K562 (cell line): ENCODE measurements at regions not wholly inside any gene's neighbourhood (a gene's known extent, or its start where the extent isn't known, plus 50 kb on each side); places are given as distances from the start of the nearest gene placed in this dataset.

Source experiments
- ATAC-seq: fragments of 200-7000 bp; cut with Tn5 transposase; 3 replicates; pipeline ENCODE4 v1.9.1; 2020; ENCODE audit warnings: moderate library complexity
- BruUV-seq: library from RNA; stranded (reverse); fragments of 400-500 nt; replicated peaks from 2 replicates; lab custom pipeline; 2021; lab: Mats Ljungman, UMichigan
- CTCF ChIA-PET: fragments of 300-600 bp; formaldehyde crosslinking; extraction: SDS; loops from one replicate; lab custom pipeline; 2021; ENCODE audit warnings: low intra/inter-chr PET ratio; lab: Yijun Ruan, JAX
- POLR2A ChIA-PET: fragments of 300-600, 350-650 bp; sonication (Branson Sonifier 250); formaldehyde crosslinking; extraction: SDS; loops from one replicate; lab custom pipeline; 2021; ENCODE audit warnings: antibody characterized with exemption, inconsistent platforms; lab: Yijun Ruan, JAX
- DNase-seq, 4 experiments: peaks; one replicate each; pipeline versions ENCODE4 v3.0.0 to v3.0.0-alpha.2; 2011 to 2018; ENCODE audit warnings: low spot score in 3 of 4, mixed read lengths in 3 of 4; ENCODE audit errors: extremely low read depth in 1 of 4
- FAIRE-seq: peaks from 2 replicates; lab custom pipeline; 2011; peaks lifted over from hg19 to GRCh38; lab: Jason Lieb, UNC
- H2AFZ ChIP-seq: 2 replicates; pipeline ENCODE4 v1.6.0; 2011; ENCODE audit warnings: low read depth, low read length, control low read depth, inconsistent platforms
- H3K27ac ChIP-seq: fragments of 200-600 bp; 3 replicates; pipeline ENCODE4 v1.8.0; 2011; ENCODE audit warnings: low read depth, mild to moderate bottlenecking, control low read depth, inconsistent platforms, low read length, moderate library complexity, mixed read lengths; ENCODE audit errors: extremely low read depth
- H3K27me3 ChIP-seq, 2 experiments: fragments of 300-600 bp in 1 of 2; 2 replicates in 1 of 2; 3 replicates in 1 of 2; pipeline versions ENCODE4 v1.6.0 to v1.8.0; 2011; ENCODE audit warnings: inconsistent platforms in 2 of 2, low read length in 2 of 2, mild to moderate bottlenecking in 1 of 2, mixed read lengths in 1 of 2, moderate library complexity in 1 of 2; ENCODE audit not compliant: control insufficient read depth in 2 of 2, insufficient read depth in 2 of 2
- H3K36me3 ChIP-seq: fragments of 300-600 bp; 3 replicates; pipeline ENCODE4 v1.8.0; 2011; ENCODE audit warnings: mild to moderate bottlenecking, low read length, inconsistent platforms; ENCODE audit not compliant: control insufficient read depth, insufficient read depth
- H3K4me1 ChIP-seq, 2 experiments: fragments of 200-600 bp in 1 of 2; replicated peaks in 1 of 2; 2 replicates in 1 of 2; 3 replicates in 1 of 2; pipeline versions ENCODE4 v1.5.1 to v1.8.0; 2011; ENCODE audit warnings: inconsistent platforms in 2 of 2, low read length in 2 of 2, mild to moderate bottlenecking in 1 of 2, mixed read lengths in 1 of 2, moderate library complexity in 1 of 2; ENCODE audit not compliant: control insufficient read depth in 2 of 2, insufficient read depth in 2 of 2
- H3K4me2 ChIP-seq: 2 replicates; pipeline ENCODE4 v1.6.1; 2011; ENCODE audit warnings: low read length, control low read depth, inconsistent platforms, mixed read lengths; ENCODE audit not compliant: insufficient read depth
- H3K4me3 ChIP-seq: fragments of 200-600 bp; sonication (generic), shearing (Covaris generic); 2 replicates; pipeline ENCODE4 v1.5.1; 2016; ENCODE audit warnings: control low read depth, inconsistent platforms
- H3K79me2 ChIP-seq: fragments of 200-600 bp; 3 replicates; pipeline ENCODE4 v1.8.0; 2011; ENCODE audit warnings: low read length, inconsistent platforms; ENCODE audit not compliant: control insufficient read depth, insufficient read depth
- H3K9ac ChIP-seq, 2 experiments: 2 replicates each; pipeline versions ENCODE4 v1.6.0 to v1.6.1; 2011; ENCODE audit warnings: low read depth in 2 of 2, low read length in 2 of 2, control low read depth in 1 of 2, inconsistent platforms in 1 of 2, mild to moderate bottlenecking in 1 of 2, mixed read lengths in 1 of 2; ENCODE audit not compliant: insufficient read depth in 1 of 2
- H3K9me1 ChIP-seq: one replicate; pipeline ENCODE4 v1.6.0; 2011; ENCODE audit warnings: inconsistent platforms, mild to moderate bottlenecking, low read length, moderate library complexity; ENCODE audit not compliant: control insufficient read depth, insufficient read depth
- H3K9me3 ChIP-seq: replicated peaks from 2 replicates; pipeline ENCODE4 v1.5.1; 2011; ENCODE audit warnings: low read depth, low read length, inconsistent platforms; ENCODE audit not compliant: control insufficient read depth, insufficient read depth
- H4K20me1 ChIP-seq: replicated peaks from 2 replicates; pipeline ENCODE4 v1.6.1; 2011; ENCODE audit warnings: low read length, inconsistent platforms, mixed read lengths; ENCODE audit not compliant: control insufficient read depth, insufficient read depth
- CAMTA2 ChIP-seq: fragments of 250-450 bp; sonication (Bioruptor Pico); conservative IDR thresholded peaks from 2 replicates; pipeline ENCODE4 v1.5.1; 2022
- CBX2 ChIP-seq: fragments of 200-600 bp; sonication (generic); IDR thresholded peaks from one replicate; pipeline ENCODE4 v1.6.1; 2012; ENCODE audit warnings: mild to moderate bottlenecking, low read length, inconsistent platforms; ENCODE audit not compliant: insufficient read depth, poor library complexity, severe bottlenecking
- GATAD2A ChIP-seq: fragments of 450-650 bp; IDR thresholded peaks from 2 replicates; pipeline ENCODE4 v1.6.1; 2017
- MECOM ChIP-seq: fragments of 250-450 bp; sonication (Bioruptor Pico); IDR thresholded peaks from 2 replicates; pipeline ENCODE4 v1.8.0; 2022; ENCODE audit warnings: inconsistent platforms
- MGA ChIP-seq: fragments of 450-650 bp; IDR thresholded peaks from 2 replicates; pipeline ENCODE4 v1.6.1; 2016; ENCODE audit warnings: mild to moderate bottlenecking, moderate library complexity
- NCOA4 ChIP-seq: fragments of 450-650 bp; IDR thresholded peaks from 2 replicates; pipeline ENCODE4 v1.6.1; 2018; ENCODE audit warnings: mild to moderate bottlenecking; ENCODE audit not compliant: partially characterized antibody
- SETDB1 ChIP-seq: IDR thresholded peaks from one replicate; pipeline ENCODE4 v1.6.1; 2012; ENCODE audit warnings: low read length, control low read depth, inconsistent platforms
- TAL1 ChIP-seq: fragments of 450-650 bp; IDR thresholded peaks from 2 replicates; pipeline ENCODE4 v1.6.1; 2016; ENCODE audit warnings: mild to moderate bottlenecking
- ZBTB7A ChIP-seq: IDR thresholded peaks from 2 replicates; pipeline ENCODE4 v1.6.1; 2011; ENCODE audit warnings: low read depth, mild to moderate bottlenecking, low read length, moderate library complexity, borderline replicate concordance; ENCODE audit not compliant: control insufficient read depth
- ZNF41 ChIP-seq: fragments of 250-450 bp; sonication (Bioruptor Pico); conservative IDR thresholded peaks from 2 replicates; pipeline ENCODE4 v1.4.0; 2020; ENCODE audit warnings: mild to moderate bottlenecking
- WGBS: fragments of 100-300 bp; shearing (Covaris generic); methylation state at CpG from one replicate; pipeline ENCODE4 v1.1.6; 2016; ENCODE audit warnings: low coverage, mixed read lengths; ENCODE audit not compliant: insufficient coverage; ENCODE audit errors: missing lambda C conversion rate; 5-methylcytosine and 5-hydroxymethylcytosine counted together
- in situ Hi-C: fragments of 300-500 bp; cut with MboI; formaldehyde crosslinking; loops from 4 replicates; pipeline ENCODE4 v1.15.0; 2018; ENCODE audit warnings: inconsistent platforms, mixed read lengths
- intact Hi-C: fragments of 100-400 bp; cut with micrococcal nuclease; formaldehyde crosslinking; loops from 2 replicates; pipeline ENCODE4 v1.14.2; 2022

DNA sequence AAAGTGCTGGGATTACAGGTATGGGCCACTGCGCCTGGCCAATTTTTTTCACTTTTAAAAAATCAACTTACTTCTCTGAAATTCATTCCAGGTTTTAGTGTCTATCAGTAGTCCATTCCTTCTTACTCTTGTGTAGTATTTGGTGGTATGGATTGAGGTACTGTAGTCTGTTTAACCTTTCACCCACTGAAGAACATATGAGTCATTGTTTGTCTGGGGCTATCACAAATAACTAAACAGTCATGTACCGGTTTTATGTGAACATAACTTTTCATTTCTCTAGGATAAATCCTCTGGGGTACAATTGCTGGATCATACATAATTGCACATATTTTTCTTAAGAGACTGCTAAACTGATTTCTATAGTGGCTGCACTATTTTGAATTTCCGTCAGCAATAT lies 1188.0 kb upstream of the CDH9 start:
- FAIRE-seq (no peak), ATAC-seq (no peak), DNase-seq (no peak)
- no peaks in the 10 kb centered on the region for H3K9me3 ChIP-seq
- no peak overlapping the region for H3K4me3 ChIP-seq
- H3K79me2 ChIP-seq, result no peaks in the 10 kb centered on the region
- WGBS, result 0% methylated on average over 3 of the region's 3 CpGs
- H3K9me1 ChIP-seq, result no peaks in the 10 kb centered on the region
- H3K4me2 ChIP-seq, result no peak overlapping the region
- no peaks in the 10 kb centered on the region for H4K20me1 ChIP-seq
- intact Hi-C loops (no loop called here), in situ Hi-C loops (no loop called here)
- no peak overlapping the region for H3K27ac ChIP-seq
- no peaks in the 10 kb centered on the region for H3K36me3 ChIP-seq
- no TSS peak for BruUV-seq
- H3K27me3 ChIP-seq, result no peaks in the 10 kb centered on the region
- H2AFZ ChIP-seq, result no peak overlapping the region
- CTCF ChIA-PET, result no interaction called here
- POLR2A ChIA-PET, result no interaction called here
- no peaks in the 10 kb centered on the region for H3K4me1 ChIP-seq
- H3K9ac ChIP-seq, result no peak overlapping the region
- TF ChIP-seq GATAD2A, result no peak
- TF ChIP-seq MECOM (CRISPR knock-in tag), result no peak
- no peak for TF ChIP-seq CAMTA2
- TF ChIP-seq NCOA4, result no peak
- no peak for TF ChIP-seq CBX2
- TF ChIP-seq ZNF41, result no peak
- no peak for TF ChIP-seq ZBTB7A
- no peak for TF ChIP-seq TAL1
- no peak for TF ChIP-seq MGA
- TF ChIP-seq SETDB1, result no peak
